GM23338 (cell line): ENCODE measurements at regions not wholly inside any gene's neighbourhood (a gene's known extent, or its start where the extent isn't known, plus 50 kb on each side); places are given as distances from the start of the nearest gene placed in this dataset.

Source experiments
- ATAC-seq: fragments of 200-7000 bp; cut with Tn5 transposase; 3 replicates; pipeline ENCODE4 v1.9.1; 2020
- DNase-seq: peaks from one replicate; pipeline ENCODE4 v3.0.0-alpha.2; 2015; ENCODE audit warnings: low spot score
- H2AFZ ChIP-seq: fragments of 200-600 bp; sonication (generic); 2 replicates; pipeline ENCODE4 v1.8.0; 2016; ENCODE audit warnings: antibody characterized with exemption, mild to moderate bottlenecking, moderate library complexity
- H3F3A ChIP-seq: fragments of 200-600 bp; sonication (generic); replicated peaks from 2 replicates; pipeline ENCODE4 v1.8.0; 2017; ENCODE audit warnings: antibody characterized with exemption, mixed run types, low read depth
- H3K27ac ChIP-seq: fragments of 200-600 bp; sonication (generic); 2 replicates; pipeline ENCODE4 v1.6.1; 2016; ENCODE audit warnings: low read depth
- H3K27me3 ChIP-seq: fragments of 200-600 bp; sonication (generic); 2 replicates; pipeline ENCODE4 v1.8.0; 2016; ENCODE audit warnings: mild to moderate bottlenecking, mixed run types, moderate library complexity; ENCODE audit not compliant: insufficient read depth
- H3K36me3 ChIP-seq: fragments of 200-600 bp; sonication (generic); 2 replicates; pipeline ENCODE4 v1.8.0; 2016; ENCODE audit warnings: mild to moderate bottlenecking; ENCODE audit not compliant: insufficient read depth
- H3K4me1 ChIP-seq: fragments of 200-600 bp; sonication (generic); 2 replicates; pipeline ENCODE4 v1.8.0; 2016; ENCODE audit warnings: mild to moderate bottlenecking, moderate library complexity; ENCODE audit not compliant: insufficient read depth
- H3K4me2 ChIP-seq: fragments of 200-600 bp; sonication (generic); 2 replicates; pipeline ENCODE4 v1.7.1; 2017; ENCODE audit warnings: mixed run types
- H3K4me3 ChIP-seq: fragments of 200-600 bp; sonication (generic); 2 replicates; pipeline ENCODE4 v1.6.1; 2016; ENCODE audit warnings: mixed run types
- H3K79me2 ChIP-seq: fragments of 200-600 bp; sonication (generic); replicated peaks from 2 replicates; pipeline ENCODE4 v1.8.0; 2017; ENCODE audit warnings: mild to moderate bottlenecking; ENCODE audit not compliant: insufficient read depth
- H3K9me2 ChIP-seq: fragments of 200-600 bp; sonication (generic); 2 replicates; pipeline ENCODE4 v1.8.0; 2017; ENCODE audit not compliant: insufficient read depth
- H4K20me1 ChIP-seq: fragments of 200-600 bp; sonication (generic); replicated peaks from 2 replicates; pipeline ENCODE4 v1.8.0; 2017; ENCODE audit warnings: mild to moderate bottlenecking; ENCODE audit not compliant: insufficient read depth
- H3K27ac Mint-ChIP-seq: 2 replicates; pipeline ENCODE4 v1.8.0; 2020; ENCODE audit warnings: inconsistent platforms, mild to moderate bottlenecking, moderate library complexity, mixed read lengths
- H3K27me3 Mint-ChIP-seq: 3 replicates; pipeline ENCODE4 v1.8.0; 2022; ENCODE audit warnings: low read depth, mild to moderate bottlenecking, moderate library complexity, mixed read lengths, inconsistent platforms; ENCODE audit not compliant: insufficient read depth, poor library complexity
- H3K36me3 Mint-ChIP-seq: 3 replicates; pipeline ENCODE4 v1.8.0; 2021; ENCODE audit warnings: low read depth, mild to moderate bottlenecking, inconsistent platforms, moderate library complexity, mixed read lengths
- H3K4me1 Mint-ChIP-seq: 3 replicates; pipeline ENCODE4 v1.8.0; 2020; ENCODE audit warnings: mild to moderate bottlenecking, inconsistent platforms, mixed read lengths
- H3K4me3 Mint-ChIP-seq: 3 replicates; pipeline ENCODE4 v1.8.0; 2021; ENCODE audit warnings: moderate library complexity, mild to moderate bottlenecking, inconsistent platforms, mixed read lengths
- H3K9me3 Mint-ChIP-seq: 3 replicates; pipeline ENCODE4 v1.8.0; 2020; ENCODE audit warnings: moderate library complexity, mild to moderate bottlenecking, inconsistent platforms, mixed read lengths
- EZH2phosphoT487 ChIP-seq: fragments of 200-600 bp; sonication (generic); IDR thresholded peaks from one replicate; pipeline ENCODE4 v1.8.1; 2018; ENCODE audit warnings: antibody characterized with exemption; ENCODE audit not compliant: unreplicated experiment
- NANOG ChIP-seq: IDR thresholded peaks from 2 replicates; pipeline ENCODE4 v1.6.1; 2016; ENCODE audit warnings: antibody characterized with exemption, borderline replicate concordance
- POLR2AphosphoS5 ChIP-seq: IDR thresholded peaks from 2 replicates; pipeline ENCODE4 v1.6.1; 2016; ENCODE audit warnings: antibody characterized with exemption, low read depth
- STAT1 ChIP-seq: IDR thresholded peaks from one replicate; pipeline ENCODE4 v1.6.1; 2016; ENCODE audit warnings: antibody characterized with exemption; ENCODE audit not compliant: unreplicated experiment
- ZNF114 ChIP-seq: fragments of 250-450 bp; sonication (Bioruptor Pico); IDR thresholded peaks from 2 replicates; pipeline ENCODE4 v1.5.0; 2020; ENCODE audit warnings: mild to moderate bottlenecking, moderate library complexity
- TF ChIP-seq, protein P1 (sequence below): fragments of 250-450 bp; sonication (Bioruptor Pico); IDR thresholded peaks from 2 replicates; pipeline ENCODE4 v1.5.0; 2020; ENCODE audit warnings: mild to moderate bottlenecking, moderate library complexity
- TF ChIP-seq, protein P2 (sequence below): IDR thresholded peaks from 2 replicates; pipeline ENCODE4 v1.6.1; 2016; ENCODE audit warnings: antibody characterized with exemption

DNA sequence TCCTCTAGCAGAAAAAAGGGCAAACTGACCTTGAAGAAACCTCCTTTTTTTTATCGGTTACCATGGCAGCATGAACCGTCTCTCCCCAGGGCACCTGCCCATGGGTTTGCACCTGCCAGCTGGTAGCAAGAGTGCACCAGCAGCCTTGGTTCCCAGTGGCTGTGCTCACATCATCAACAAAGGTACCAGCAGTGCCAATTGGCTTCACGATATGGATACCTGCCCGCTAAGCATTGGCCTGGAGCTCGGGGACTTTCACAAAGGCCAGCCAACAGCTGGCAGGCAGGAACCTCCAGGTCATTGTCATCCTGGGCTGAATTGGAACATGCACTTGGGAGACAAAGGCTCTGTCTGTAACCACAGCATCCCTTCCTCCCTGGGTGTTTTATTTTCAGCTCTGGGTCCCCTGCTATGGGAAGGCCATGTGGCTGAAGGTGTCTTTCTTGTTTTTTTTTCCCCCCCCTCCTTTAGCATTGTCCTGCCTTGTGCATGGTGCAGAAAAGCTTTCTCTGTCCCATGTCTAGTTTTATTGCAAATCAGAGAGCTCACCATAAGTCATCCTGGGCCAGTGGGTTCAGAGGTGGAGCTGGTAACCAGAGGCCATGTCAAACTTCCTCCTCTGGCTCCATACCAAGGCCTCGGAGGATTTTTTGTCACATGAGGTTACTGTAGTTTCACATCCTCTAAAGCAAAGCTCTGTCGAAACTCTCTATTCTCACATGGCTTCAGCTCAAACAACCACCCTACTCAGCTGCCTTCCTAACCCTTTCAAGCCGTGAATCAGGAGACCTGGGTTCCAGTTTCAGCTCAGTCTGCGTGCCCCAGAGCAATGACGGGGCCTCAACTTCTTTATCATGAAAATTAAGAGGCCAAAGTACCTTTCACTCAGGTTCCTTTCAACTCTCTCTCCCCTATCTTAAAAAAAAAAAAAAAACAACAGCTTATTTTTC, 145.5 kb upstream of the MAP3K1 start:
- Histone ChIP-seq H3K27me3 (peaks cover 4% of the 10 kb centered on the region; the same call in 1 of the 2 replicates), H3K79me2 (no peaks in the 10 kb centered on the region), H3K36me3 (no peaks in the 10 kb centered on the region), H2AFZ (no peak overlapping the region), H3K9me2 (peaks cover 7% of the 10 kb centered on the region; the same call in 1 of the 2 replicates), H3K27ac (peak overlapping the region; percentile 75; the same call in 1 of the 2 replicates), H3K4me2 (peak overlapping the region; percentile 31), H3F3A (no peaks in the 10 kb centered on the region), H3K4me3 (no peak overlapping the region; the same call in 1 of the 2 replicates), H4K20me1 (no peaks in the 10 kb centered on the region), H3K4me1 (peaks cover 34% of the 10 kb centered on the region)
- H3K4me1 Mint-ChIP-seq, result peaks cover 41% of the 10 kb centered on the region
- H3K4me3 Mint-ChIP-seq, result peak overlapping the region; percentile 28; the same call in 1 of the 3 replicates
- no peaks in the 10 kb centered on the region for H3K9me3 Mint-ChIP-seq
- no peaks in the 10 kb centered on the region; the same call in 2 of the 3 replicates for H3K36me3 Mint-ChIP-seq
- peak overlapping the region; percentile 81 for H3K27ac Mint-ChIP-seq
- DNase-seq (peak; percentile 79), ATAC-seq (peak; percentile 93)
- H3K27me3 Mint-ChIP-seq, result peaks cover 11% of the 10 kb centered on the region
- TF ChIP-seq STAT1, result no peak
- TF ChIP-seq, protein P1, sequence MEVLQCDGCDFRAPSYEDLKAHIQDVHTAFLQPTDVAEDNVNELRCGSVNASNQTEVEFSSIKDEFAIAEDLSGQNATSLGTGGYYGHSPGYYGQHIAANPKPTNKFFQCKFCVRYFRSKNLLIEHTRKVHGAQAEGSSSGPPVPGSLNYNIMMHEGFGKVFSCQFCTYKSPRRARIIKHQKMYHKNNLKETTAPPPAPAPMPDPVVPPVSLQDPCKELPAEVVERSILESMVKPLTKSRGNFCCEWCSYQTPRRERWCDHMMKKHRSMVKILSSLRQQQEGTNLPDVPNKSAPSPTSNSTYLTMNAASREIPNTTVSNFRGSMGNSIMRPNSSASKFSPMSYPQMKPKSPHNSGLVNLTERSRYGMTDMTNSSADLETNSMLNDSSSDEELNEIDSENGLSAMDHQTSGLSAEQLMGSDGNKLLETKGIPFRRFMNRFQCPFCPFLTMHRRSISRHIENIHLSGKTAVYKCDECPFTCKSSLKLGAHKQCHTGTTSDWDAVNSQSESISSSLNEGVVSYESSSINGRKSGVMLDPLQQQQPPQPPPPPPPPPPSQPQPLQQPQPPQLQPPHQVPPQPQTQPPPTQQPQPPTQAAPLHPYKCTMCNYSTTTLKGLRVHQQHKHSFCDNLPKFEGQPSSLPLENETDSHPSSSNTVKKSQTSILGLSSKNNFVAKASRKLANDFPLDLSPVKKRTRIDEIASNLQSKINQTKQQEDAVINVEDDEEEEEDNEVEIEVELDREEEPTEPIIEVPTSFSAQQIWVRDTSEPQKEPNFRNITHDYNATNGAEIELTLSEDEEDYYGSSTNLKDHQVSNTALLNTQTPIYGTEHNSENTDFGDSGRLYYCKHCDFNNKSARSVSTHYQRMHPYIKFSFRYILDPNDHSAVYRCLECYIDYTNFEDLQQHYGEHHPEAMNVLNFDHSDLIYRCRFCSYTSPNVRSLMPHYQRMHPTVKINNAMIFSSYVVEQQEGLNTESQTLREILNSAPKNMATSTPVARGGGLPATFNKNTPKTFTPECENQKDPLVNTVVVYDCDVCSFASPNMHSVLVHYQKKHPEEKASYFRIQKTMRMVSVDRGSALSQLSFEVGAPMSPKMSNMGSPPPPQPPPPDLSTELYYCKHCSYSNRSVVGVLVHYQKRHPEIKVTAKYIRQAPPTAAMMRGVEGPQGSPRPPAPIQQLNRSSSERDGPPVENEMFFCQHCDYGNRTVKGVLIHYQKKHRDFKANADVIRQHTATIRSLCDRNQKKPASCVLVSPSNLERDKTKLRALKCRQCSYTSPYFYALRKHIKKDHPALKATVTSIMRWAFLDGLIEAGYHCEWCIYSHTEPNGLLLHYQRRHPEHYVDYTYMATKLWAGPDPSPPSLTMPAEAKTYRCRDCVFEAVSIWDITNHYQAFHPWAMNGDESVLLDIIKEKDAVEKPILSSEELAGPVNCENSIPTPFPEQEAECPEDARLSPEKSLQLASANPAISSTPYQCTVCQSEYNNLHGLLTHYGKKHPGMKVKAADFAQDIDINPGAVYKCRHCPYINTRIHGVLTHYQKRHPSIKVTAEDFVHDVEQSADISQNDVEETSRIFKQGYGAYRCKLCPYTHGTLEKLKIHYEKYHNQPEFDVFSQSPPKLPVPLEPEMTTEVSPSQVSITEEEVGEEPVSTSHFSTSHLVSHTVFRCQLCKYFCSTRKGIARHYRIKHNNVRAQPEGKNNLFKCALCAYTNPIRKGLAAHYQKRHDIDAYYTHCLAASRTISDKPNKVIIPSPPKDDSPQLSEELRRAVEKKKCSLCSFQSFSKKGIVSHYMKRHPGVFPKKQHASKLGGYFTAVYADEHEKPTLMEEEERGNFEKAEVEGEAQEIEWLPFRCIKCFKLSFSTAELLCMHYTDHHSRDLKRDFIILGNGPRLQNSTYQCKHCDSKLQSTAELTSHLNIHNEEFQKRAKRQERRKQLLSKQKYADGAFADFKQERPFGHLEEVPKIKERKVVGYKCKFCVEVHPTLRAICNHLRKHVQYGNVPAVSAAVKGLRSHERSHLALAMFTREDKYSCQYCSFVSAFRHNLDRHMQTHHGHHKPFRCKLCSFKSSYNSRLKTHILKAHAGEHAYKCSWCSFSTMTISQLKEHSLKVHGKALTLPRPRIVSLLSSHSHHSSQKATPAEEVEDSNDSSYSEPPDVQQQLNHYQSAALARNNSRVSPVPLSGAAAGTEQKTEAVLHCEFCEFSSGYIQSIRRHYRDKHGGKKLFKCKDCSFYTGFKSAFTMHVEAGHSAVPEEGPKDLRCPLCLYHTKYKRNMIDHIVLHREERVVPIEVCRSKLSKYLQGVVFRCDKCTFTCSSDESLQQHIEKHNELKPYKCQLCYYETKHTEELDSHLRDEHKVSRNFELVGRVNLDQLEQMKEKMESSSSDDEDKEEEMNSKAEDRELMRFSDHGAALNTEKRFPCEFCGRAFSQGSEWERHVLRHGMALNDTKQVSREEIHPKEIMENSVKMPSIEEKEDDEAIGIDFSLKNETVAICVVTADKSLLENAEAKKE (CRISPR knock-in tag), result no peak
- TF ChIP-seq NANOG, result peak; percentile 47; the same call in 1 of the 2 replicates

DNA sequence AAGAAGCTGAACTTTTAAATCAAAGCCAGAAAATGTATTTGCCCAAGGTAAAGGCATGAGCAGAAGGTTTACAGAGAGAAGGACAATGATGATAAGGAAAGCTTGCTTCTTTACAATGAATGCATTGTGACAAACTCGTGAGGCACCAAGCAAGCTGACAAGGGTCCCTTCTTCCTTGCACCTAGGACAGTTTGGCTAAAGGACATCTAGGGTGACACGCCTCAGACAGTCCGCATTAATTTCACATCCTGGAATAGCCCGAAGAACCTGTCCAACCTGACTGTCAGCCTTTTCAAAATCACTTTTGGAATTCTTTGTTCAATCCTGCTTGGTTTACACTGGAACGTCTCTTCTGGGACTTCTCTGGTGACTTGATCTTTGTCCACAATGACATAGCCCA, 146.4 kb upstream of the MAP3K1 start:
- H3K27ac Mint-ChIP-seq, result no peak overlapping the region
- H3K4me3 Mint-ChIP-seq, result no peak overlapping the region; the same call in 2 of the 3 replicates
- TF ChIP-seq ZNF114 (CRISPR knock-in tag), result no peak
- TF ChIP-seq, protein P2, sequence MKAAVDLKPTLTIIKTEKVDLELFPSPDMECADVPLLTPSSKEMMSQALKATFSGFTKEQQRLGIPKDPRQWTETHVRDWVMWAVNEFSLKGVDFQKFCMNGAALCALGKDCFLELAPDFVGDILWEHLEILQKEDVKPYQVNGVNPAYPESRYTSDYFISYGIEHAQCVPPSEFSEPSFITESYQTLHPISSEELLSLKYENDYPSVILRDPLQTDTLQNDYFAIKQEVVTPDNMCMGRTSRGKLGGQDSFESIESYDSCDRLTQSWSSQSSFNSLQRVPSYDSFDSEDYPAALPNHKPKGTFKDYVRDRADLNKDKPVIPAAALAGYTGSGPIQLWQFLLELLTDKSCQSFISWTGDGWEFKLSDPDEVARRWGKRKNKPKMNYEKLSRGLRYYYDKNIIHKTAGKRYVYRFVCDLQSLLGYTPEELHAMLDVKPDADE, result no peak
- TF ChIP-seq POLR2AphosphoS5, result no peak
- no peak for TF ChIP-seq EZH2phosphoT487

More for the DNA sequence above, 146.4 kb upstream of the MAP3K1 start:
- no peak overlapping the region for H3K27ac ChIP-seq
- Mint-ChIP-seq H3K36me3 (no peaks in the 10 kb centered on the region; the same call in 1 of the 3 replicates), H3K9me3 (no peaks in the 10 kb centered on the region), H3K4me1 (peaks cover 41% of the 10 kb centered on the region), H3K27me3 (peaks cover 11% of the 10 kb centered on the region)
- no peaks in the 10 kb centered on the region for H3K79me2 ChIP-seq
- H3F3A ChIP-seq, result no peaks in the 10 kb centered on the region
- H2AFZ ChIP-seq, result no peak overlapping the region
- peaks cover 34% of the 10 kb centered on the region for H3K4me1 ChIP-seq
- peaks cover 9% of the 10 kb centered on the region; the same call in 1 of the 2 replicates for H3K9me2 ChIP-seq
- H3K27me3 ChIP-seq, result peaks cover 4% of the 10 kb centered on the region; the same call in 1 of the 2 replicates
- peak overlapping the region; percentile 31 for H3K4me2 ChIP-seq
- no peak overlapping the region for H3K4me3 ChIP-seq
- H3K36me3 ChIP-seq, result no peaks in the 10 kb centered on the region
- no peak for DNase-seq
- ATAC-seq, result no peak
- H4K20me1 ChIP-seq, result no peaks in the 10 kb centered on the region
